ENCODE measurements at regions not wholly inside any gene's neighbourhood (a gene's known extent, or its start where the extent isn't known, plus 50 kb on each side); places are given as distances from the start of the nearest gene placed in this dataset.

DNA sequence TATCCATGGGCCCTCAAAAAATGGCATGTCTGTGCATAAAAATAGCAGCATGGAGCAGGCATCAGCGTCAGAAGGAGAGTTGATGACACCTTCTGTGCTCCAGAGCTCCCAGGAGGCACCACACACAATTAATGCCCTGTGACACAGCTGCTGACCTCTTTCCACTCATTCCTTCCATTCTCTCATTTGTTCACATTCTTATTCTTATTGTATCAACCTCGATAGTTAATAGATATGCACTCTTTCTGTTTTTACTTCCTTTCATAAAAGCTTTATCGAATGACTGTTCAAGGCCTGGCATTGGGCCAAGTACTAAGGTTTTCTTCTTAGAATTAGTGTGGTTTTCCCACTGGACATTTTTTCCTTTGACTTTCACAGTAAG, 266.0 kb upstream of the MTNR1B start:
- no peak for DNase-seq (ENCODE audit: low read depth)

DNA sequence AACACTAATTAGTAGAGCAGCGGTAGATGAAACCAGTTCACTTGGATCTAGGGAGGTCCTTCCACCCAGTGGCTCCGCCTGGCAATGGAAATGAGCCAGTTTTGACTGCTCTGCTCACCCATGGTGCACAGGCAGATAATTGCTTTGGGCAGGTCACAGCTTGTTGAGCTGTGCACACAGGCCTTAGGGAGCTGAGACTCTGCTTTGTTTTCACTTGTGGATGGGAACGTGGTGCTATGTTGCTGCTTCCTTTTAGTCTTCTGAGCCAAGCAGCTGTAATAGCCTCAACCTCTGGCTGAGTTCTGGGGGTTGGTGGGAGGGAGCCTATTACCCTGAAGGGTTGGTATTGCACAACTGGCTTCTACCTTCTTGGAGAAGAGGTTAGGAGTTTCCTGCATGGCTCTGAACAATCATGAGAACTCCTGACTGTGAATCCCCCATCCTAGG, 262.3 kb upstream of the MTNR1B start:
- no peak for DNase-seq (ENCODE audit: low read depth)

DNA sequence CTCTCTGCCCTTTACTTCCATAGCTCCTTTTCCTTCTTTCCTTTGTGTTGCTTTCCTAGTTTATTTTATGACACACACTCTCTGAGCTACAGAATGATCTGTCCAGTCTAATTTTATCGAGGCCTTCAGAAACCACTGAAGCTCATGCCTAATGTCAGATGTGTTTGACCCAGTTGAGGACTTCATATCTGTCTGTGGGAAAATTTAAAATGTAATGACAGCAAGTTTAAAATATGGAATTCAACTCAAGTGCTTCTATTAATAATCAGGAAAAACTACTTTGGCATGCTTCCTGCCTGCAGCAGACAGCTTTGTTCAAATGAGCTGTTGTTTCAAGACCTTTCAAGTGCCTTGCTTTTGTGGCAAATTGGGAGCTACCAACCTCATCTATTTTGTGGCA, 261.8 kb upstream of the MTNR1B start:
- DNase-seq (ENCODE audit: low read depth), result no peak

- DNase-seq (ENCODE audit: low read depth), result no peak
These were observed 260.1 kb upstream of the MTNR1B start for GRCh38 chr11:92709329-92709728.

DNA sequence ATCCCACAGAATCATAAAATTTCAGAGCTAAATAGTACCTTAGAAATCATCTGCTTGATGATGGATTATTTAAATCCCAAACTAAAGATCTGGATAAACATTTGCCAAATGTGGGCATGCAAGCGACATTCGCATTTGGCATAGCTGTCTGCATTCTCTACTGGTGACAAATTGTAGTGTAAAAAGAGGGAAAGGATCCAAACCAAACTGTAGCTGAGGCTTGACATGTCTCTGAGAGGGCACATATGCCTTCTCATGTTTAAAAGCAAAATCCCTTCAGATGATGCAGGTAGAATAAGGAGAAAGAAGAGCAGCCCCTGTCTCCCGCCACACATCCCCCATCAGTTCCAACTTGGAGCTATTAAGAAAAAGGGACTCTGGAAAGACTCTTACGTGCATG, 257.5 kb upstream of the MTNR1B start:
- no peak for DNase-seq (ENCODE audit: low read depth)

- no peak for DNase-seq (ENCODE audit: low read depth)
These were observed 255.3 kb upstream of the MTNR1B start for GRCh38 chr11:92714111-92714510.

DNA sequence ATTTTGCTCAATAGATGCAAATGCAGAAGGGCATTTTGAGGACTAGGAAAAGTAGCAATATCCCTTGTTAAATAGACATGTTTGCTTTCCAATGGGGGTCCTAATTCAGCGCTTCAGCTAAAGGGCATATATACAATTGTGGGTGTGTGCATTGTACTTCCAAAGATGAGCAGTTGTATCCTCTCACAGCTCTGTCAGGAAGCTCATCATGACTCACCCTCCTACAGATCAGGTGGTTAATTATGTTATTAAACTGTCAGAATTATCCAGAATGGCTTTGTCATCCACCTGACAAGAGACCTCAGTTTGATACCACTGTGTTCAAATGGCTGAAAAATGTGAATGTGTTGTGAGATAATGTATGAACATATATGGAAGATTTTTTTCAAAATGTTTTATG, 252.2 kb upstream of the MTNR1B start:
- no peak for DNase-seq (ENCODE audit: low read depth)

DNA sequence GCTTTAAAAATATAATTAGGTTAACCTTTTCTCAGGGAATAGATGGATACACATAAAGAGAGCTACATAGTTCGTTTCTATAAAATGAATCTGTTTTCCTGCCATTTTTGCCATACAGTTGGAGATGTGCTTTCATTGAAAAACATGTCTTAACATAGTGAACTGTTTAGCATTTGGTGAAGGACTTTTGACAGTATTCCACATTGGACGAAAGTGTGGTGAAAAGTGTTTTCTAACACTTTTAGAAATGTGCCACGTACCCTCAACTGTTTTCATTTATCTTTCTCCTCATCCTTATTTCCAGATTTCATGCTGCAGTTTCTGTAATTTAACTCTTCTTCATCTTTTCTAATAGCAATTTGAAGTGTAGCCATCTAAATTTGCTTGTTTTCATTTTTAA, 249.1 kb upstream of the MTNR1B start:
- no peak for DNase-seq (ENCODE audit: low read depth)

- no peak for DNase-seq (ENCODE audit: low read depth)
These were observed 244.1 kb upstream of the MTNR1B start for GRCh38 chr11:92725352-92725751.

DNA sequence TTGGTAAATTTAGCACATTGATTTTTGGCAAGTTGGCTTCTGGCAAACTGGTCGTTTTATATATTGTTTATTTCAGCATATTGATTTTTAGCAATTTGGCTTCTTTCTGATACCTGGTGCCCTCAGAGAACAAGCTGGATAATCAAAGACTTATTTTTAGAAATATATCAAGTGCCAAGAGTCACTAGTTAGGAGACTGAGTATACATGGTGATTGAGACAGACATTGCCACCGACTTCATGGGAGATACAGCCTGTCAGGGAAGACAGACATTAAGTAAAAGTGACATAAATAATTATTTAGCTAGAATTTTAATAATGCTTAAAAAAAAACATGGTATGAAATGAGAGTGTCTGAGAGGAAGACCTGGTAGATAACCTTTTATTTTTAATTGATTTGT, 242.3 kb upstream of the MTNR1B start:
- no peak for DNase-seq (ENCODE audit: low read depth)

GRCh38 chr11:92727769-92728168, 241.7 kb upstream of the MTNR1B start:
- DNase-seq (ENCODE audit: low read depth), result no peak

GRCh38 chr11:92728628-92729027, 240.8 kb upstream of the MTNR1B start:
- no peak for DNase-seq (ENCODE audit: low read depth)

GRCh38 chr11:92735039-92735438, 234.4 kb upstream of the MTNR1B start:
- DNase-seq (ENCODE audit: low read depth), result no peak

DNA sequence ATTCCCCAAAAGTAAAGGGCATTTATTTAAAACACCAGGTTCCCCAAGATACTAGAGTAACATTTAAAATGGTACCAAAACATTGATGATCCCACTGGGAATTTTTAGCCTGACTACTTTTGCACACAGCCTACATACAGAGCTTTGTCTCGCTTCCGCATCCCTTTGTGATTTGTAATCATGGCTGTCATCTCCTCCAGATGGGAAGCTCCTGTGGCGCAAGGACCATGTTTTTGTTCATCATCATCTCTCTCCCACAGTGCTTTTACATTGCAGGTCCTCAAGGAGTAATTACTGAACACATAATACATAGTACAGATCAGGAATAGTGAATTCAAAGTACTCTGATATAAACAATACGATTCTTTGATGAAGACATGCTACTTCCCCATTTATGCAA, 231.2 kb upstream of the MTNR1B start:
- DNase-seq (ENCODE audit: low read depth), result no peak

DNA sequence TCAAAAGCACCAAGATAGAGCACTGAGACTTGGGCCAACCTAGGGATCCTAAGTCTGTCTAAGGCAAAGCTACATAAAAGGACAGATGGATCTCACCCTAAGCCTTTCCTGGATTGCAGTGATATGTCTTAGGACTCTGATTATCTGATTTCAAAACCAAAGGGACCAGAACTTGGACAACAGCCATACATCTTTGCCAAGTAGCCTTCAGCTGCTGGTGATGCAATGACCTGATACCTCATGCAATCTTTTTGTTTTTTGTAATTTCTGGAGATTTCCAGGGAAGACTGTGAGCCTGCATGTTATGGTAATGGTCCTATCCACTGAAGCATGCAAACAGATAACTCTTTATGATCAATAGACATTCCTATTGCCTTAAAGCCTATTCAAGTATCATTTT, 230.4 kb upstream of the MTNR1B start:
- no peak for DNase-seq (ENCODE audit: low read depth)

DNA sequence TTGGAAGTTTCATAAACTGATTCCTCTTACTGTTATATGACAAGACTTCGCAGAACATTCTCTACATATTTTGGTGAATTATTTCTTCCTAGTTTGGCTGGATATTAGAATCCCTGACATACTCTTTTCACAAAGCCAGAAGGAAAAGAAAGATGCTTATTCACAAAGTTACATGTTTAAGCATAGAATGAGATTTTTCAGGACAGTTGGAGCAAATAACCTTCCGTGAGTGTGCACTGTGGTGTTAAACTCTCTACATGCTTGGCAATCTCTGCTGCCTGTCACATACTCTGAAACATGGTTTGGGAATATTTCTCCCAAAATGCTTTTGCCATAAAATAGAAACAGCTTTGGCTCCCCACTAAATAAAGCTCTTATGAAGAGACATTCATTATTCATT, 230.0 kb upstream of the MTNR1B start:
- DNase-seq (ENCODE audit: low read depth), result no peak

GRCh38 chr11:92740276-92740675, 229.2 kb upstream of the MTNR1B start:
- no peak for DNase-seq (ENCODE audit: low read depth)

DNA sequence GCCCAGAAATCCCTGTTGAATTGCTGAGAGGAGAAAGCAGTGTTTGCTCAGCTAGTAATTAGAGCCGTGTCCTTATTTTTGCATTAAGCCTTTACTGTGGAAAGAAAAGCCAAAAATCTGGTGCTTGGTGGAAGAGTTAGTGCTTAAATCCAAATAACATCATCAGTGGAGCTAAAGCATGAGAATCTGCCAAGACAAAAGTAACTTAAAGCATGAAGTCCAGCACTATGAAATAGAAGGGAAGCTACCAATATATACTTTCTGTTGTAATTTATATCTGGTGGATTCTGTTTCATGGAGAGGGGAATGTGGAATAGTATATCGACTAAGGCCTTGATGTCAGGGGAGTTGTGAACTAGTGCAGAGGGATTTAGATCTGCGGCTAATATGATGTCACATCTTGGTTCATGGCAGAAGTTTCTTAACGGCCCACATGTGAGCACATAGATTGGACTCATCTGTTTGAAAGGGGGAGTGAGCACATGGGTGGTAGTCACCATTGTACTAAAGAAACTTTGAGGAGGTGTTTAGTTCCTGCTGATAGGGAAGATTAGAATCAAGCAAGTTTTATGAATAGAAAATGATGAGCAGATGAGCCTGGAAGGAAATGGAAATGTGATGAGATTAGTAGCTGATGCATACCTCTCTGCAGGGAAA, 224.4 kb upstream of the MTNR1B start:
- no peak for DNase-seq (ENCODE audit: low read depth)

DNA sequence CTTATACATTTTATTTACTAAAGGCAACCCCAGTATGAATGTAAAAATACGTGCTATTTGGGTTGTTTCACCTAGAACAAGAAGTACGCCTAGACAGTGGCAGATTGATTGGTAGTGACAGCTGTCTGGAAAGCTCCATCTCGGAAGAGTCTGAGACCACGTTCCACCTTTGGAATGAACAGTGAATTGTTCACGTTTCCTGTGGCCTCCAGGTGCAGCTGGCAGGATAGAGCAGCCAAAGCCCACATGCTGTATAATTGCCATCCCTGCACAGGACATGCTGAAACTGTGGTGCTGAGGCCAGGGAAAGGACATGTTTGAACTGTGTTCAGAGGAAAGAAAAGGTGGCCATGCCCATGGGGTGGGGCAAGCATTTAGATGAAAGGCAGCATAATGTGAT, 218.7 kb upstream of the MTNR1B start:
- no peak for DNase-seq (ENCODE audit: low read depth)

DNA sequence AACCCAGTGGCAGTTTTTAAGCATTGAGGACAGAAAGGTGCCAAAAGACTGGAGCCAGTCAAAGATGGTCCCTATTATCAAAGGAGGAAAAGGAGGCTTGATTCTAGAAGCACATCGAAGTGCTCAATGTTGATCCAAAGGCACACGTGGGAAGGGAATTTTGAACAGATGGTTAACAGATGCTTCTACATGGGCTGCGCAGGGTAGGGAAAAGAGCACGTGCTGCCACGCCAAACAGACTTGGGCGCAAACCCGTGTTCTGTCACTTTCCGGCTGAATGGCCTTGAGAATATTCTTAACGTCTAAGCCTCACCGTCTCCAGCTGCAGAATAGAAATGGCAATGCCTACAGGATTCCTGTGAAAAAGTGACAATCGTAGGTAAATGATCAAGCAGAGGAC, 217.9 kb upstream of the MTNR1B start:
- DNase-seq (ENCODE audit: low read depth), result no peak

DNA sequence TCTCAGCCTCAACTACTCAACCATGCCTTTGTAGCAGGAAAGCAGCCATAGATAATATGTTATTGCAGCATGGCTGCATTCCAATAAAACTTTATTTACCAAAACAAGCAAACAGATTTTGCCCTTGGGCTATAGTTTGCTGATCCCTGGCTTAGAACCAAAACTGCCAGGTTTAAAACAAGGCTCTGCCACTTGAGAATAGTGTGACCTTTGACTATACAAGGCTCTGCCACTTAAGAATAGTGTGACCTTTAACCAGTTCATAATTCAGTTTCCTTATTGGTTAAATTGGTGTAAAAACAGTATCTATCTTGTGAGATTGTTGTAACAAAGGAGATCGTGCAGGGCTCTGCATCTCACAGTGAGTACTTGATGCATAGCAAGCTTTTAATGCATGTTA, 217.3 kb upstream of the MTNR1B start:
- DNase-seq (ENCODE audit: low read depth), result no peak

GRCh38 chr11:92753161-92753560, 216.3 kb upstream of the MTNR1B start:
- no peak for DNase-seq (ENCODE audit: low read depth)

DNA sequence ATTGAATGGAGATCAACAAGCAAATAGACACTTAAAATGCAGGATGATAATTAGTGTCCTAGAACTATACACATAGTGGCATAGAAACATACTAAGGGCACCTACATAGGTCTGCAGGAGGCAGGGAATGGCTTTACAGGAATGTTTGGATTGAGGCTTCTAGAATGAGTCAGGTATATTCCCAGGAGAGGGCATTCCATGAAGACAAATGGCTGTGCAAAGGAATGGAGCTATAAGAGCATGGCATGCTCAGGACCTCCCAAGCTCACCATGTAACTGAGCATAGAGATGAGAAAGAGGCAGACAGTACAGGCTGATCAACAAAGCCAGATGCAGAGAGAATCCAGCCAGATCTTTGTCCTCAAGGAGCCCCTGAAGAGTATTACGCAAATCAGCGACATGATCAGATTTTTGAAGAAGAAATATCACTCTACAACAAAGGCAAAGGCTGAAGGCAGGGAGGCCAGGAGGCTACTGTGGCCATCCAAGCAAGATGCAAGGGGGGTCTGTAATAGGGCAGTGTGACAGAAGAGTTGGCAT, 211.1 kb upstream of the MTNR1B start:
- DNase-seq (ENCODE audit: low read depth), result no peak

DNA sequence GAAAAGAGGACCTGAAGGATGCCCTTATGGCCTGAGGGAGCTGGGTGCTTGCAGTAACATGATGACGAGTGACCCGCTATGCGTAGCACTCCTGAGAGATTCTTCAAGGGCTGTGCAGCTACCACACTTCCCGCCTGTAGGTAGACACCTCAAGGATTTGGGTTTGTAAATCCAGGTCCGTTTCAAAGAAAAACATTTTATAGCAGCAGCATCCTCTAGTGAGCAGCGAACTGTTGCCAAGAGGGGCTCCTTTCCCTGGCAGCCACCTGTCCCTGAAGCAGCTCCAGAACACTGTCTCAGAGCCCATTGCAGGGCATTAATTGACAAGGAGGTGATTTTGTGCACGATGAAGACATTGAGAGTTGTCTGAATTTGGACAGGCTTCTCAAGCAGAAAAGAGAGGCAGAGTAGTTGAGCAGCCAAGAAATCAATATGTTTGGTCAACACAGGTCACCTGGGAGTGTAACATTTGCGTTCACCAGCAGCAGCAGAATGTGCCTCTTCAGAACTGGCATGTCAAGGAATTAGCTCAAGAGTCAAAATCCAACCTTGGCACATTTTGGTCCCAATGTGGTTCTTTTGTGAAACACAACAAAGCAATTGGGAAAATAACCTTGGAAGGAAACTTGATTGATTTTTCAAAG, 209.8 kb upstream of the MTNR1B start:
- DNase-seq (ENCODE audit: low read depth), result no peak

All from GM04503 (cell line).